H9 (cell line): ENCODE measurements at regions not wholly inside any gene's neighbourhood (a gene's known extent, or its start where the extent isn't known, plus 50 kb on each side); places are given as distances from the start of the nearest gene placed in this dataset.

Experiments used
- DNase-seq: peaks from one replicate; pipeline ENCODE4 v3.0.0-alpha.2; 2017
- H2AFZ ChIP-seq: one replicate; pipeline ENCODE4 v1.6.1; 2013; ENCODE audit warnings: mild to moderate bottlenecking, low read length, control low read depth, moderate library complexity
- H2AK5ac ChIP-seq: 2 replicates; pipeline ENCODE4 v1.6.1; 2013; ENCODE audit warnings: low read length, control low read depth, mixed read lengths; ENCODE audit not compliant: insufficient read length
- H2BK120ac ChIP-seq: one replicate; pipeline ENCODE4 v1.6.1; 2013; ENCODE audit warnings: low read depth, mild to moderate bottlenecking, low read length, control low read depth, inconsistent platforms; ENCODE audit not compliant: poor library complexity, severe bottlenecking
- H2BK12ac ChIP-seq: 2 replicates; pipeline ENCODE4 v1.6.1; 2013; ENCODE audit warnings: low read length, control low read depth, mixed read lengths, low read depth; ENCODE audit not compliant: insufficient read length
- H2BK15ac ChIP-seq: 2 replicates; pipeline ENCODE4 v1.6.1; 2013; ENCODE audit warnings: low read depth, low read length, control low read depth
- H2BK20ac ChIP-seq: one replicate; pipeline ENCODE4 v1.6.1; 2013; ENCODE audit warnings: low read depth, mild to moderate bottlenecking, low read length, control low read depth, inconsistent platforms; ENCODE audit not compliant: poor library complexity, severe bottlenecking
- H2BK5ac ChIP-seq: 2 replicates; pipeline ENCODE4 v1.6.1; 2013; ENCODE audit warnings: low read length, control low read depth, mixed read lengths; ENCODE audit not compliant: insufficient read length
- H3K14ac ChIP-seq: 2 replicates; pipeline ENCODE4 v1.6.1; 2013; ENCODE audit warnings: low read length, control low read depth; ENCODE audit not compliant: insufficient read depth
- H3K18ac ChIP-seq: 2 replicates; pipeline ENCODE4 v1.6.1; 2013; ENCODE audit warnings: low read depth, mild to moderate bottlenecking, mixed read lengths, low read length, control low read depth; ENCODE audit not compliant: insufficient read length
- H3K23ac ChIP-seq: 2 replicates; pipeline ENCODE4 v1.6.1; 2013; ENCODE audit warnings: low read length, control low read depth, mixed read lengths, low read depth; ENCODE audit not compliant: insufficient read length
- H3K23me2 ChIP-seq: 2 replicates; pipeline ENCODE4 v1.6.1; 2013; ENCODE audit warnings: low read depth, mild to moderate bottlenecking, mixed read lengths, low read length, control low read depth; ENCODE audit not compliant: insufficient read length, poor library complexity, severe bottlenecking
- H3K27ac ChIP-seq: 2 replicates; pipeline ENCODE4 v1.5.1; 2013; ENCODE audit warnings: low read length, control low read depth, mixed read lengths, low read depth; ENCODE audit not compliant: insufficient read length
- H3K27me3 ChIP-seq: 2 replicates; pipeline ENCODE4 v1.6.1; 2013; ENCODE audit warnings: low read length, control low read depth, inconsistent platforms; ENCODE audit not compliant: insufficient read depth
- H3K4ac ChIP-seq: 2 replicates; pipeline ENCODE4 v1.6.1; 2013; ENCODE audit warnings: low read depth, mild to moderate bottlenecking, control low read depth, inconsistent platforms, low read length, moderate library complexity
- H3K4me1 ChIP-seq: 2 replicates; pipeline ENCODE4 v1.6.1; 2013; ENCODE audit warnings: low read length, control low read depth, inconsistent platforms; ENCODE audit not compliant: insufficient read depth
- H3K4me2 ChIP-seq: 2 replicates; pipeline ENCODE4 v1.6.1; 2013; ENCODE audit warnings: low read length, control low read depth, mixed read lengths; ENCODE audit not compliant: insufficient read length, insufficient read depth
- H3K56ac ChIP-seq: 2 replicates; pipeline ENCODE4 v1.6.1; 2013; ENCODE audit warnings: low read depth, mild to moderate bottlenecking, mixed read lengths, low read length, control low read depth; ENCODE audit not compliant: insufficient read length
- H3K79me1 ChIP-seq: 2 replicates; pipeline ENCODE4 v1.6.1; 2013; ENCODE audit warnings: low read depth, mild to moderate bottlenecking, moderate library complexity, low read length, control low read depth, inconsistent platforms; ENCODE audit not compliant: insufficient read depth, poor library complexity, severe bottlenecking
- H3K79me2 ChIP-seq: 2 replicates; pipeline ENCODE4 v1.6.1; 2013; ENCODE audit warnings: low read length, control low read depth, inconsistent platforms; ENCODE audit not compliant: insufficient read depth
- H3K9ac ChIP-seq: 2 replicates; pipeline ENCODE4 v1.6.1; 2013; ENCODE audit warnings: low read length, control low read depth, mixed read lengths; ENCODE audit not compliant: insufficient read length; ENCODE audit errors: extremely low read depth
- H3K9me3 ChIP-seq: one replicate; pipeline ENCODE4 v1.6.1; 2013; ENCODE audit warnings: low read depth, low read length, inconsistent platforms; ENCODE audit not compliant: control insufficient read depth
- H3T11ph ChIP-seq: one replicate; pipeline ENCODE4 v1.6.1; 2013; ENCODE audit warnings: mild to moderate bottlenecking, low read length, control low read depth, inconsistent platforms
- H4K20me1 ChIP-seq: one replicate; pipeline ENCODE4 v1.6.1; 2013; ENCODE audit not compliant: control insufficient read depth, insufficient read length, insufficient read depth
- H4K5ac ChIP-seq: 2 replicates; pipeline ENCODE4 v1.6.1; 2013; ENCODE audit warnings: low read depth, mild to moderate bottlenecking, mixed read lengths, low read length, control low read depth; ENCODE audit not compliant: insufficient read length
- H4K8ac ChIP-seq: replicated peaks from 2 replicates; pipeline ENCODE4 v1.6.1; 2013; ENCODE audit warnings: low read length, control low read depth, mixed read lengths, low read depth; ENCODE audit not compliant: insufficient read length
- H4K91ac ChIP-seq: 2 replicates; pipeline ENCODE4 v1.6.1; 2013; ENCODE audit warnings: low read depth, mild to moderate bottlenecking, moderate library complexity, mixed read lengths, low read length, control low read depth; ENCODE audit not compliant: insufficient read length
- H3K27ac Mint-ChIP-seq, 3 experiments: 2 replicates in 2 of 3; 3 replicates in 1 of 3; pipeline ENCODE4 v1.8.0; 2020 to 2021; ENCODE audit warnings: mixed read lengths in 3 of 3, mild to moderate bottlenecking in 1 of 3, moderate library complexity in 1 of 3
- H3K27me3 Mint-ChIP-seq: 2 replicates; pipeline ENCODE4 v1.8.0; 2021; ENCODE audit warnings: low read depth, mild to moderate bottlenecking, moderate library complexity, mixed read lengths
- H3K36me3 Mint-ChIP-seq, 3 experiments: 2 replicates in 2 of 3; 3 replicates in 1 of 3; pipeline ENCODE4 v1.8.0; 2020 to 2021; ENCODE audit warnings: low read depth in 3 of 3, mixed read lengths in 3 of 3; ENCODE audit not compliant: insufficient read depth in 1 of 3
- H3K4me1 Mint-ChIP-seq, 2 experiments: 2 replicates each; pipeline ENCODE4 v1.8.0; 2020; ENCODE audit warnings: mixed read lengths in 2 of 2
- H3K4me3 Mint-ChIP-seq, 2 experiments: 2 replicates in 1 of 2; 3 replicates in 1 of 2; pipeline ENCODE4 v1.8.0; 2020 to 2021; ENCODE audit warnings: mild to moderate bottlenecking in 2 of 2, mixed read lengths in 2 of 2, moderate library complexity in 1 of 2
- H3K9me3 Mint-ChIP-seq, 2 experiments: 2 replicates in 1 of 2; 3 replicates in 1 of 2; pipeline ENCODE4 v1.8.0; 2020; ENCODE audit warnings: mild to moderate bottlenecking in 2 of 2, mixed read lengths in 2 of 2, moderate library complexity in 1 of 2
- CTCF ChIP-seq: fragments of 200-600 bp; sonication (generic); conservative IDR thresholded peaks from 3 replicates; pipeline ENCODE4 v1.8.0; 2021; ENCODE audit warnings: antibody characterized with exemption, mild to moderate bottlenecking
- WGBS: extraction: QIAGEN DNeasy Blood & Tissue Kit; methylation state at CpG from one replicate; pipeline ENCODE4 v1.1.7; 2013; ENCODE audit warnings: missing lambda C conversion rate, low lambda C conversion rate, mixed read lengths; ENCODE audit not compliant: insufficient read length; ENCODE audit errors: extremely low coverage; 5-methylcytosine and 5-hydroxymethylcytosine counted together

GRCh38 chr21:16071092-16071491 lies 341.3 kb downstream of the USP25 start:
- Mint-ChIP-seq H3K4me3 (no peak overlapping the region), H3K27ac (no peak overlapping the region; a peak in 1 of 7 replicates), H3K27me3 (no peaks in the 10 kb centered on the region), H3K9me3 (no peaks in the 10 kb centered on the region), H3K36me3 (no peaks in the 10 kb centered on the region), H3K4me1 (peaks cover 2 to 8% of the 10 kb centered on the region in 2 experiments; a peak in 3 of 4 replicates)
- no peak overlapping the region for H3K27ac ChIP-seq
- no peak overlapping the region for H2BK120ac ChIP-seq
- H3K56ac ChIP-seq, result no peak overlapping the region
- H3K4me1 ChIP-seq, result no peaks in the 10 kb centered on the region; the same call in 1 of the 2 replicates
- no peak overlapping the region for H2BK12ac ChIP-seq
- no peak overlapping the region for H4K8ac ChIP-seq
- no peak for TF ChIP-seq CTCF
- H3K23me2 ChIP-seq, result no peaks in the 10 kb centered on the region
- no CpG with 5 or more reads among the region's 9 CpGs for WGBS
- no peaks in the 10 kb centered on the region for H4K20me1 ChIP-seq
- H3T11ph ChIP-seq, result no peak overlapping the region
- H2AK5ac ChIP-seq, result no peak overlapping the region
- no peaks in the 10 kb centered on the region for H3K79me1 ChIP-seq
- no peak overlapping the region for H3K23ac ChIP-seq
- no peak overlapping the region for H4K91ac ChIP-seq
- H2AFZ ChIP-seq, result no peak overlapping the region
- H2BK15ac ChIP-seq, result no peak overlapping the region
- no peak overlapping the region for H3K18ac ChIP-seq
- H4K5ac ChIP-seq, result no peak overlapping the region
- H3K9me3 ChIP-seq, result no peaks in the 10 kb centered on the region
- H3K14ac ChIP-seq, result no peak overlapping the region
- H3K79me2 ChIP-seq, result no peaks in the 10 kb centered on the region; the same call in 1 of the 2 replicates
- no peak overlapping the region for H3K9ac ChIP-seq
- no peak for DNase-seq
- no peak overlapping the region for H2BK20ac ChIP-seq
- H3K27me3 ChIP-seq, result no peaks in the 10 kb centered on the region
- H3K4me2 ChIP-seq, result no peak overlapping the region
- no peak overlapping the region for H3K4ac ChIP-seq
- H2BK5ac ChIP-seq, result no peak overlapping the region
